T-helper 1 cell treated with Interleukin-12 subunit alpha and Interleukin-12 subunit beta and Interleukin-4 antibody, amounts not matched to agents 30 ng/mL and 1 ng/mL, for 36 hours (primary cell): ENCODE measurements at regions not wholly inside any gene's neighbourhood (a gene's known extent, or its start where the extent isn't known, plus 50 kb on each side); places are given as distances from the start of the nearest gene placed in this dataset.
"Not testable (repeated sequence)": the region's sequence is repeated elsewhere in the genome, so short reads cannot be mapped to it uniquely, and the experiment has no call there.

Source experiments
- intact Hi-C: fragments of 100-400 bp; cut with micrococcal nuclease; formaldehyde crosslinking; loops from one replicate; pipeline ENCODE4 v1.15.1; 2024

DNA sequence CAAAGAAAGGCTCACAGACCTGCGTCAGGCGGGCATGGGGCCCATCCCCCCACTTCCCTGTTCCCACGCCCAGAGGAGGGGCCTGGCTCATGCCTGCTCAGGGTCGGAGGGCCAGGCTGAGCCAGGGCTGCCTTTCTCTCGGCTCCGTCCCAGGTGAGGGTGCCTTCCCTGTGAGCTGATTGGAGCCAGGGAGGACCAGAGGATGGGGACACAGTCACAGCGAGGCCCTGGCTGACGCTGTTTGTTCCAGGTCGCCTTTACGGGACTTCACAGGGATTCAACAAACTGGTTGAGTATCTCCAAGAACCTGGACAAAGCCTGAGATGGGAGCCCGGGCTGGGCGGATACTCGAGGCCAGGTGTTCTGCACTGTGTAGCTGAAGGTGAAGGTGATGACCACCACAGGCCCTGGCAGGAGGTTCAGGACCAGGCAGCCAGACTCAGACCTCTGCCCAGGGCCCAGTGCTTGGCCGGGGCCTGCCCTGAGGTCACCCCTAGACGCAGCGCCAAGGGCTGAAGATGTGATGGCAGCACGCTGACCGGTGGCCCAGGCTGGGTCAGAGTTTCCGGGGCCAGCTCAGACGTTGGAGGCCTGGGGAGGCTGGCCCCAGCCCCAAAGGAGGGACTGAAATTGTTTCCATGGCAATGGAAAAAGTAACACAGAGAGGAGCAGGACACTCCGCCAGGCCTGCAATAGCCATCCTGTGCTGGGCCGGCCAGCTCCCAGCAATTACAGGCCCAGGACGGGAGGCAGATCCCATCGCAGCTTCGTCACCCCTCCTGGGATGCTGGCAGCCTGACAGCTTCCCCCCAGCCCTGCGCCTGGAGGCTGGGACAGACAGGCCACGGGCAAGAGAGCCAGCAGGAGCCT lies 65.3 kb upstream of the ADAMTS2 start:
- intact Hi-C loops, result no loop called here

DNA sequence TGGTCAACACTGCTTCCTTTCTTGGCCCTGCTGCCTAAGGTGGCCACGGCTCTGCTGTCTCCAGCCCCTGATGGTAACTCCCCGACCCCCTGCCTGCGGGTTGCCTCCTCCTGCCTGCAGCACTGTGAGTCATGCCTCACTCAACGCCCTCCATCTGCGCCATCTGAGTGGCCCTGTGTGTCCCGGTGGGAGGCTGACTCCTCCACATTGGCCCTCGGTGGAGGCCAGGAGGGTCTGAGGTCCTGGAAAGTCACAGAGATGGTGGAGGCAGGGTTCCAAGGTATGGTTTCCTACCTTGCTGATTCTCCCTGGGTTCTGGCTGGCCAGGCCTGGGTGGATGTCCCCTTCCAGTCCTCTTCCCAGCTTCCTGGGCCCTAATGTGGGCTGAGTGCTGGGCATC lies 64.5 kb upstream of the ADAMTS2 start:
- intact Hi-C loops, result no loop called here

DNA sequence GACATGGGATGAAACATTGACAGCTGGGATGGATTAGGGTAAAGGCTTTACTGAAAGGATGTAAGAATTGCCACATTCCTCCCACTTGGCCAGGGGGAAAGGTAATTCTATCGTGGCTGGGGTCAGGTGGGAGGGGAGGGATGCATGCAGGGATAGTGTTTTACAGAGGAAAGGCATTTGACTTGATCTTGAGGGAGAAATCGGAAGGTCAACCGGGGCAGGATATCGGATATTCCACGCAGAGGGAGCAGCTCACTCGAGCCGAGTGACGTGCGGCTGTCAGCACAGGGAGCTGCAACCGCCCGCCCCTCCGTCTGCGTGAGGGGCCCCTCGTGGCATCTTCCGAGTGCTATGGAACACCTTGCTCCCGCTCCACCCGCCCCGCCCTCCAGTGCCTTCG lies 63.4 kb upstream of the ADAMTS2 start:
- intact Hi-C loops, result no loop called here

DNA sequence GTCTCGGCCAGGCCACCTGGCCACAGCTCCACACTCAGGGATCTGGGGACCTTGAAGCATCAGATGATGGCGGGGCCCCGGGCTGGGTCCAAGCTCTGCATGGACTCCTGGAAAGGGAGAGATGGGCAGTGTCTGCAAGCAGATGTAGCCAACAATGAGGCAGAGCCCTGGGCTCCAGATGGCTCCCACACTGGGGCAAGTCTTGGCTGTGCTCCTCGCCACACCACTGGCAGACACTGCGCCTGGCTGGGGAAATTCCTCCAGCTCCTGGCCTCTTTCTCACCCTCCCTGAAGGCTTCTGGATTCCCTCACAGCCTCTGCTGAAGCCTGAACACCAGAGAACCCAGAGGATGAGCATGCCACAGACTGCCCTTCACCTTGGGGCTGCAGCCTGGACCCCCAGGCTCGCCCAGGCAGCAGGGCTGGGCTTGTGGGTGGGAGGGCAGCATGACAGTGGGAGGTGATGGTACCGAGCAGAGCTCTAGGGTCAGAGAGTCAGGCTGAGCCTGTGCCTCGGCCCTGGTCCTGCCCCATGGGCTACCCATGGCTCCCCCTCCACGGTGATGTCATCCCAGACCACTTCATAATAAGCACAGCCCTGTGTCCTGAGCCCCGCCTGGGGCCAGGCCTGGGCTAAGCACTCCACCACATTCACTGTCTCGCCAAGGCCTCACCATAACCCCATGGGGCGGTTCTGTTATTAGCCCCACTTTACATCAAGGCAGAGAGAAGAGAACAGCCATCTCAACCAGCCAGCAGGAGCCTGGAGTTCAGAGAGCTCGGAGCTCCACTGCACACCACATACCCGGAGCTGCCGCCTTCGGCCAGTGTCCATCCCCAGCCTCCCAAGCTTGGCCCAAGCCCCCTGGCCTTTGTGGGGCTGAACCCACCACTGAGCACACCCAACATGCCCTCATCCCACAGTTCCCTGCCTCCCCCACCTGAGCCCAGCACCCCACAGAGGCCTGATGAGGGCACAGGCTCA lies 62.2 kb upstream of the ADAMTS2 start:
- intact Hi-C loops, result no loop called here

DNA sequence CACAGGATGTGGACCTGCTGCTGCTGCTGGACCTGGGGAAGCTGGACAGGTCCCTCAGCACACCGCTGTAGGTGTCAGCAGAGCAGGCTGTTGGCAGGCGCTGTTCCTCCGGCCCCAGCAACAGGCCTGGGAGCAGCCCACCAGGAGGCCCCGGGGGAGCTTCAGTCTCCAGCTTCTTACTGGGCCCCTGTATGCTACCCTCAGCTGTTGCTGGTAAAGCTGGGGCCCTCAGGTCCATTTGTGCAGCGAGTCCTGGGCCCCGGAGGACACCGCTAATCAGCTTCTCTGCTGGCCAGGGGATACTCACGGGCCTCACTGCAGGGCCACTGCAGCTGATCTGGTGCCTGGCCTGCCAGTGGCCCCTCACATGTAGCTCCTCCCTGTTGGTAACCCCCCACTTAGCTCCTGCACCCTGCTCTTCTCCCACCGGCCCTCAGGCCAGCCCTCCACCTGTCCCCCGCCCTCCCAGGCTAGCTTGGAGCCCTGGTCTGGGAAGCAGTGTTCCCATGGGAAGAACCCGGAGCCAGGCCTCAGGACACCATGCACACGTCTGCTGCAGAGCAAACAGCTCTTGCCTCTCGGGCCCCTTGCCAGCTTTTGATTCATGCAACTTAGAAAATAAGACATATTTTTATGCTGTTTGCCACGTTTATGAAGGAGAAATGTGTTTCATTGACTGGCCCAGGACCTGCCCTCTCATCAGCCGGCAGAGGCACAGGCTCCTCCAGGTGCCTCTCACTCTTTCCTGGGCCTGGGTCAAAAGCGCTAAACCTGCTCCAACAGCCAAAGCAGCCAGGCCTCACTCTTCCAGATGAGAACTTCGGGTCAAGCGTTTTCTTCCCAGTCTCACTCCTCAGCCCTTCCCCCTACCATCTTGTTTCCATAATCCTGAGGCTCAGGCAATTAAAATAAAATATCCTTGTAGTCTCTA lies 61.0 kb upstream of the ADAMTS2 start:
- intact Hi-C loops, result no loop called here

DNA sequence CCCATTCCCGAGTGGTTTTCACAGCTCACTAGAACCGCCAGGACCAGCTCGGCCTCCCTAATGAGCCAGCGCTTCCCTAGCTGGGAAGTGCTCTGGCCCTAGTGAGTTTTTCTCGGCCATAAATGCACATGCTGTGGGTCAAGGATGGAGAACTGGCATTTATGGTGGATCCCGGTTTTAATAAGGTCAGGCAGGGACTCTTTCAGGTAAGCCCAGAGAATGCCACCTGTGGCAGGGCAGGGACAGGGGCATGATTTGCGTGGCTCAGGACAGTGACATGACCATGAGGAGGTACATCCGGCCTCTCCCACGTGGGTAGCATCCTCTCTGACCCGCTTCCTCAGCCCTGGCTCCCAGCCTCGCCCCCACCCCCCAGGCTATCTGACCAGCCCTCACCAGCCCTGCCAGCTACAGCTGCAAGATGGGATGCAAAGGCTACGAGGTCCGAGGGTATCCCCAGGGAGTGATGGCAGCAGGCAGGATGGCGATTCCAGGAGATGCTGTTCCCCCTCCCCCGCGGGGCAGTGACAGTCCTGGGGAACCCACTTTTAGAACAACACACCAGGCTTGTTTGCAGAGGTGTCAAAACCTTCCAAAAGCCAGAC lies 60.3 kb upstream of the ADAMTS2 start:
- intact Hi-C loops, result no loop called here

DNA sequence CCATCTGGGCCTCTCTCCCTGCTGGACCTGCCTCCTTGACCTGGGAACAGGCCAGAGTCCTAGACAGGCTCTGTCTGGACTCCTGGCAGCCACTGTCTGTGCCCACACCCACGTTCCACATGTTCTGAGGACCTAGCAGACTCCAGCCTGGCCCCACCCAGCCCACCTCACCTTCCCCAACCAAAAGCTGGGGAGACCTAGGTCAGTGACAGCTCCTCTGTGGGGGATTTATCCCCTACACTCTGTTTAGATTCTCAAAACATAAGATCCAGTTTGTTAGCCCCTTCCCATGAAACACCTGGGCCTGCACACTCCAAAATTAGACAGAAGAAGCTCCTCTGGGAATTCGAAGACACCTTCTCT lies 59.8 kb upstream of the ADAMTS2 start:
- intact Hi-C loops, result no loop called here

DNA sequence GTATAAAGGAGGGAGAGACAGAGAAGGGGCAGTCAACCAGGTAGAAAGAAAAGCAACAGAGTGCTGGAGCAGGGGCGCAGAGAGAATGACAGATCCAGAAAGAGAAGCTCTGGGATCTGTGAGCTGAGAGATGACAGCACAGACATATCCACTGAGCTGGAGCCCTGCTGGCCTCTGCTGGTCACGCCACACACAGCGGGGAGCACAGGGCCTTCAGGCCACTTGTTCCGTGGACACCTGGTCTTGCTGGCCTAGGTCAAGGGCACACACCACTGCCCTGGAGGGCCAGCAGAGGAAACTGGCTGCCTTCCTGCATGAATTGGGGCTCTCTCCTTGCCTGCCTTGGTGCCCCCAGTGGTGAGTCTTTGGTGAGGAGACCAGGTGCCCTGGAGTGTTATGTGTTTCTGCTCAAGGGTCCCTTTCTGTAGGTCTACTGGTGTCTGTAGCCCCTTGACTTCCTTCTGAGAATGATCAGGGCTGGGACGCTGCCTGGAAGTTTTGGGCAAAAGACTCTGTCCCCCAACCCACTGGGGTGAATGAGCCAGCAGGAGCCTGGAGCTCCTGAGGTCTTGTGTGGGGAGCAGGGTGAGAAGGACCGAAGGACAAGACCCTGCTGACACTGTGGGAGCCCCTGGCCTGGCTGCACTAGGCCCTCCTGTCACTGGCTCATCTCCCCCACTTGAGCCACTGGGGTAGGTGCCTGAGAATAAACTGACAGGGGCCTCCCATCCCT lies 59.2 kb upstream of the ADAMTS2 start:
- intact Hi-C loops, result no loop called here

DNA sequence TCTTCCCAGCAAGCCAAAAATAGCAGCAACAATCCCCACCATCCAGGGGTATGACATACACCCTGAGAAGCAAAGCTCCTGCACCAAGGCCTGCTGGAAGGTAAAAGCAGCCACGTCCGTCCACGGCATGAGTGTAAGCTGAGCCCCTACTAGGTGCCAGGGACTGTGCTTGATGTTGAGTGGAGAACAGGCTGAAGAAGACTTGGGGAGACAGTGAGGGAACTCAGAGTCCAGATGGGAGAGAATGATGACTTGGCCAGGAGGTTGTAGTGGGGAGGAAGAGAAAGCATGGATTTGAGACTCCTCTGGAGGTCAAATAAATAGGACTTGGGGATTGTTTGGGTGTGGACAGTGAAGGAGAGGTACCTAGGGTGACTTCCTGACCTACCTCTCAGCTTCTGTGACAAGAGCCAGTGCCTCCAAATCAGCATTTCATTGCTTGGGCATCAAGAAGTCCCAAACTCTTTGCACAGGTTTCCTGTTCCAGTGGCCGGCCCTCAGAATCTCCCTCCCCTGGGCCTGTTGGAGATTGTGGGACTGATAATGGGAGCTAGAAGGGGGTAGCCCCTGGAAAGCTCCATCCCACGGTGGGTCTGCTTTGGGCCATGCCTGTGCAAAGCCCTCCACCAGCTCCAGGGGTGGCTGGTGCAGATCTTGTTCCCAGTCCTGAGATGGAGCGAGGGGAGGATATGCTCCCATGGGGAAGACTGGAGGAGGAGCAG lies 58.3 kb upstream of the ADAMTS2 start:
- intact Hi-C loops, result no loop called here

DNA sequence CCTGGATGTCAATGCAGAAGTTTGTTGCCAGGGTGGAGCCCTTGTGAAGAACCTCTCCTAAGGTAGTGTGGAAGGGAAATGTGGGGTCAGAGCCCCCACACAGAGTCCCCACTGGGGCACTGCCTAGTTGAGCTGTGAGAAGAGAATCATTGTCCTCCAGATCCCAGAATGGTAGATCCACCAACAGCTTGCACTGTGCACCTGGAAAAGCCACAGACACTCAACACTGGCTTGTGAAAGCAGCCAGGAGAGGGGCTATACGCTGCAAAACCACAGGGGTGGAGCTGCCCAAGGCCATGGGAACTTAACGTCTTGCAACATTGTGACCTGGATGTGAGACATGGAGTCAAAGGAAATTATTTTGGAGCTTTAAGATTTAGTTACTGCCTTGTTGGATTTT lies 55.2 kb upstream of the ADAMTS2 start:
- intact Hi-C loops, result not testable (repeated sequence)

DNA sequence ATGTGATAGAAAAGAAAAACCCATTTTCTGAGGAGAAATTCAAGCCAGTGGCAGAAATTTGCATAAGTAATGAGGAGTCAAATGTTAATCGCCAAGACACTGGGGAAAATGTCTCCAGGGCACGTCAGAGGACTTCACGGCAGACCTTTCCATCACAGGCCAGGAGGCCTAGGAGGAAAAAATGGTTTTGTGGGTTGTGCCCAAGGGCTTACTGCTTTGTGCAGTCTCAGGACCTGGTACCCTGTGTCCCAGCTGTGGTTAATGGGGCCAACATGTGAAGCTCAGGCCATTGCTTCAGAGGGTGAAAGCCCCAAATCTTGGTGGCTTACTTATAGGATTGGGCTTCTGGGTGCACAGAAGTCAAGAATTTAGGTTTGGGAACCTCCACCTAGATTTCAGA lies 54.8 kb upstream of the ADAMTS2 start:
- intact Hi-C loops, result no loop called here

DNA sequence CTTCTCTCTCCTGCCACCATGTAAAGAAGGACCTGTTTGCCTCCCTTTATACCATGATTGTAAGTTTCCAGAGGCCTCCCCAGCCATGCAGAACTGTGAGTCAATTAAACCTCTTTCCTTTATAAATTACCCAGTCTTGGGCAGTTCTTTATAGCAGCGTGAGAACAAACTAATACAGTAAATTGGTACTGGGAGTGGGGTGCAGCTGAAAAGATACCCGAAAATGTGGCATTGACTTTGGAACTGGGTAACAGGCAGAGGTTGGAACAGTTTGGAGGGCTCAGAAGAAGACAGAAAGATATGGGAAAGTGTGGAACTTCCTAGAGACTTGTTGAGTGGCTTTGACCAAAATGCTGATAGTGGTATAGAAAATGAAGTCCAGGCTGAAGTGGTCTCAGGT lies 54.1 kb upstream of the ADAMTS2 start:
- intact Hi-C loops, result not testable (repeated sequence)

DNA sequence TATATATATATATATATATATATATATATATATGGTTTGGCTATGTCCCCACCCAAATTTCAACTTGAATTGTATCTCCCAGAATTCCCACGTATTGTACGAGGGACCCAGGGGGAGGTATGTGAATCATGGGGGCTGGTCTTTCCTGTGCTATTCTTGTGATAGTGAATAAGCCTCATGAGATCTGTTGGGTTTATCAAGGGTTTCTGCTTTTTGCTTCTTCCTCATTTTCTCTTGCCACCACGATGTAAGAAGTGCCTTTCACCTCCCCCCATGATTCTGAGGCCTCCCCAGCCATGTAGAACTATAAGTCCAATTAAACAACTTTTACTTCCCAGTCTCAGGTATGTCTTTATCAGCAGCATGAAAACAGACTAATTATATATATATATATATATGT lies 52.3 kb upstream of the ADAMTS2 start:
- intact Hi-C loops, result no loop called here
